IMR-90 (cell line): ENCODE measurements at regions not wholly inside any gene's neighbourhood (a gene's known extent, or its start where the extent isn't known, plus 50 kb on each side); places are given as distances from the start of the nearest gene placed in this dataset.

Source experiments
- ATAC-seq: fragments of 200-7000 bp; cut with Tn5 transposase; 2 replicates; pipeline ENCODE4 v1.9.1; 2020; ENCODE audit warnings: low read depth, mild to moderate bottlenecking, moderate library complexity
- BruUV-seq: library from RNA; stranded (reverse); fragments of 400-500 nt; replicated peaks from 2 replicates; lab custom pipeline; 2021; lab: Mats Ljungman, UMichigan
- CTCF ChIA-PET: fragments of 300-600 bp; formaldehyde crosslinking; extraction: SDS; loops from one replicate; lab custom pipeline; 2021; ENCODE audit warnings: antibody characterized with exemption; lab: Yijun Ruan, JAX
- POLR2A ChIA-PET: fragments of 300-600 bp; sonication (Branson Sonifier 250); formaldehyde crosslinking; loops from one replicate; lab custom pipeline; 2022; ENCODE audit warnings: antibody characterized with exemption; ENCODE audit not compliant: unreplicated experiment; lab: Charles Lee
- DNase-seq: peaks from one replicate; pipeline ENCODE4 v3.0.0; 2013
- H2AFZ ChIP-seq: replicated peaks from 2 replicates; pipeline ENCODE3; 2013; ENCODE audit warnings: low read length, mild to moderate bottlenecking; ENCODE audit not compliant: poor library complexity
- H2AK5ac ChIP-seq: 2 replicates; pipeline ENCODE4 v1.6.1; 2013; ENCODE audit warnings: low read depth, low read length, inconsistent platforms
- H2AK9ac ChIP-seq: replicated peaks from 2 replicates; pipeline ENCODE3; 2013; ENCODE audit warnings: mild to moderate bottlenecking, low read depth, low read length, moderate library complexity; ENCODE audit not compliant: poor library complexity
- H2BK120ac ChIP-seq: 2 replicates; pipeline ENCODE4 v1.6.1; 2013; ENCODE audit warnings: low read depth, low read length, inconsistent platforms
- H2BK15ac ChIP-seq: 3 replicates; pipeline ENCODE4 v1.6.1; 2013; ENCODE audit warnings: low read depth, low read length, inconsistent platforms
- H2BK20ac ChIP-seq: 2 replicates; pipeline ENCODE4 v1.6.1; 2013; ENCODE audit warnings: low read depth, mild to moderate bottlenecking, inconsistent platforms, low read length, moderate library complexity
- H2BK5ac ChIP-seq: 2 replicates; pipeline ENCODE4 v1.6.1; 2013; ENCODE audit warnings: mild to moderate bottlenecking, low read depth, low read length, inconsistent platforms; ENCODE audit not compliant: poor library complexity, severe bottlenecking
- H3K14ac ChIP-seq: replicated peaks from 2 replicates; pipeline ENCODE4 v1.6.1; 2013; ENCODE audit warnings: low read depth, low read length, inconsistent platforms
- H3K18ac ChIP-seq: 2 replicates; pipeline ENCODE4 v1.6.1; 2013; ENCODE audit warnings: low read depth, low read length, control low read depth
- H3K23ac ChIP-seq: 2 replicates; pipeline ENCODE4 v1.6.1; 2013; ENCODE audit warnings: low read depth, low read length, inconsistent platforms
- H3K27ac ChIP-seq: 2 replicates; pipeline ENCODE4 v1.5.1; 2013; ENCODE audit warnings: mild to moderate bottlenecking, control low read depth, low read length; ENCODE audit not compliant: insufficient read depth
- H3K27me3 ChIP-seq: 2 replicates; pipeline ENCODE4 v1.6.1; 2013; ENCODE audit warnings: low read length; ENCODE audit not compliant: control insufficient read depth, insufficient read depth
- H3K36me3 ChIP-seq: 2 replicates; pipeline ENCODE4 v1.6.1; 2013; ENCODE audit warnings: low read length, mixed read lengths; ENCODE audit not compliant: control insufficient read depth, insufficient read depth
- H3K4ac ChIP-seq: 2 replicates; pipeline ENCODE4 v1.6.1; 2013; ENCODE audit warnings: low read depth, low read length, inconsistent platforms
- H3K4me1 ChIP-seq: 2 replicates; pipeline ENCODE4 v1.6.1; 2013; ENCODE audit warnings: low read length, mixed read lengths; ENCODE audit not compliant: control insufficient read depth, insufficient read depth
- H3K4me2 ChIP-seq: 2 replicates; pipeline ENCODE4 v1.6.1; 2013; ENCODE audit warnings: low read depth, mild to moderate bottlenecking, control low read depth, low read length, moderate library complexity
- H3K4me3 ChIP-seq: 2 replicates; pipeline ENCODE4 v1.5.1; 2013; ENCODE audit warnings: low read depth, mild to moderate bottlenecking, control low read depth, low read length, moderate library complexity; ENCODE audit not compliant: insufficient read depth
- H3K56ac ChIP-seq: 2 replicates; pipeline ENCODE4 v1.6.1; 2013; ENCODE audit warnings: low read length, inconsistent platforms; ENCODE audit not compliant: insufficient read depth; ENCODE audit errors: extremely low read depth
- H3K79me1 ChIP-seq, 2 experiments: 2 replicates each; pipeline ENCODE4 v1.6.1; 2013; ENCODE audit warnings: low read length in 2 of 2, inconsistent platforms in 1 of 2, low read depth in 1 of 2
- H3K9ac ChIP-seq: 2 replicates; pipeline ENCODE4 v1.6.1; 2013; ENCODE audit warnings: low read depth, low read length, control low read depth
- H3K9me1 ChIP-seq: 2 replicates; pipeline ENCODE4 v1.6.1; 2013; ENCODE audit warnings: low read length, inconsistent platforms; ENCODE audit not compliant: insufficient read depth
- H3K9me3 ChIP-seq: 2 replicates; pipeline ENCODE4 v1.6.1; 2013; ENCODE audit warnings: low read length; ENCODE audit not compliant: control insufficient read depth, insufficient read depth
- H4K20me1 ChIP-seq: 2 replicates; pipeline ENCODE4 v1.6.1; 2013; ENCODE audit warnings: low read length, inconsistent platforms; ENCODE audit not compliant: insufficient read depth
- H4K5ac ChIP-seq: 2 replicates; pipeline ENCODE4 v1.6.1; 2013; ENCODE audit warnings: mild to moderate bottlenecking, low read depth, low read length, control low read depth
- H4K8ac ChIP-seq, 2 experiments: 2 replicates each; pipeline ENCODE4 v1.6.1; 2013; ENCODE audit warnings: low read depth in 2 of 2, low read length in 2 of 2, control low read depth in 1 of 2, inconsistent platforms in 1 of 2
- H4K91ac ChIP-seq: 2 replicates; pipeline ENCODE4 v1.6.1; 2013; ENCODE audit warnings: low read depth, low read length, inconsistent platforms; ENCODE audit not compliant: insufficient read depth
- BHLHE40 ChIP-seq: fragments of 150-350 bp; IDR thresholded peaks from 2 replicates; pipeline ENCODE4 v1.6.1; 2016; ENCODE audit warnings: mild to moderate bottlenecking, low read depth, low read length
- CEBPB ChIP-seq: IDR thresholded peaks from 2 replicates; pipeline ENCODE4 v1.6.1; 2012; ENCODE audit warnings: low read depth, low read length, improper control_type of control experiment
- CHD1 ChIP-seq: IDR thresholded peaks from 2 replicates; pipeline ENCODE4 v1.6.1; 2012; ENCODE audit warnings: low read depth, low read length, improper control_type of control experiment
- FOS ChIP-seq: fragments of 150-350 bp; IDR thresholded peaks from 2 replicates; pipeline ENCODE4 v1.6.1; 2016; ENCODE audit warnings: low read depth, low read length
- MAFK ChIP-seq: IDR thresholded peaks from 2 replicates; pipeline ENCODE4 v1.6.1; 2012; ENCODE audit warnings: low read depth, low read length, improper control_type of control experiment
- MAZ ChIP-seq: IDR thresholded peaks from 2 replicates; pipeline ENCODE4 v1.6.1; 2012; ENCODE audit warnings: low read depth, mild to moderate bottlenecking, low read length, improper control_type of control experiment, moderate library complexity, borderline replicate concordance
- NFE2L2 ChIP-seq: fragments of 150-350 bp; IDR thresholded peaks from 2 replicates; pipeline ENCODE4 v1.6.1; 2016; ENCODE audit warnings: low read depth, mild to moderate bottlenecking, low read length
- POLR2A ChIP-seq: IDR thresholded peaks from 2 replicates; pipeline ENCODE4 v1.6.1; 2012; ENCODE audit warnings: mild to moderate bottlenecking, low read depth, low read length
- RAD21 ChIP-seq: IDR thresholded peaks from 2 replicates; pipeline ENCODE4 v1.6.1; 2012; ENCODE audit warnings: low read length, improper control_type of control experiment
- RCOR1 ChIP-seq: IDR thresholded peaks from 2 replicates; pipeline ENCODE4 v1.6.1; 2012; ENCODE audit warnings: mild to moderate bottlenecking, low read length, improper control_type of control experiment; ENCODE audit not compliant: insufficient replicate concordance
- SMC3 ChIP-seq: fragments of 150-350 bp; IDR thresholded peaks from 2 replicates; pipeline ENCODE4 v1.6.1; 2016; ENCODE audit warnings: low read depth, mild to moderate bottlenecking, antibody characterized with exemption, low read length, moderate library complexity
- USF2 ChIP-seq: fragments of 150-350 bp; IDR thresholded peaks from 2 replicates; pipeline ENCODE4 v1.6.1; 2017; ENCODE audit warnings: mild to moderate bottlenecking, antibody characterized with exemption, low read length, low read depth
- WGBS, 2 experiments: methylation state at CpG; one replicate each; pipeline versions ENCODE4 v1.1.5 to v1.1.7; 2013; ENCODE audit warnings: missing lambda C conversion rate in 2 of 2; ENCODE audit not compliant: insufficient read length in 1 of 2; ENCODE audit errors: extremely low coverage in 2 of 2; 5-methylcytosine and 5-hydroxymethylcytosine counted together
- dilution Hi-C: fragments of 300-500 bp; cut with HindIII; formaldehyde crosslinking; loops from one replicate; pipeline ENCODE4 v1.14.3; 2018; ENCODE audit warnings: low sequenced_read_pairs; ENCODE audit not compliant: unreplicated experiment
- in situ Hi-C: fragments of 300-500 bp; cut with MboI; formaldehyde crosslinking; loops from 3 replicates; pipeline ENCODE4 v1.14.3; 2019; ENCODE audit warnings: low sequenced_read_pairs, inconsistent platforms, mixed read lengths
- intact Hi-C: fragments of 100-400 bp; cut with micrococcal nuclease; formaldehyde crosslinking; loops from 2 replicates; pipeline ENCODE4 v1.10.0; 2022
- TF ChIP-seq, protein P1 (sequence below): conservative IDR thresholded peaks from 2 replicates; pipeline ENCODE4 v1.5.1; 2012; ENCODE audit warnings: mild to moderate bottlenecking, low read depth, low read length, improper control_type of control experiment
- TF ChIP-seq, protein P2 (sequence below): fragments of 150-350 bp; IDR thresholded peaks from 2 replicates; pipeline ENCODE4 v1.6.1; 2016; ENCODE audit warnings: low read depth, mild to moderate bottlenecking, low read length, moderate library complexity, borderline replicate concordance

- Histone ChIP-seq H3K79me1 (no peaks in the 10 kb centered on the region), H2BK5ac (no peak overlapping the region), H3K9me1 (no peaks in the 10 kb centered on the region), H3K4me2 (no peak overlapping the region), H4K8ac (no peak overlapping the region), H2AK9ac (no peak overlapping the region), H4K5ac (no peak overlapping the region), H2AK5ac (no peak overlapping the region), H4K91ac (no peak overlapping the region), H3K18ac (no peak overlapping the region), H2AFZ (no peak overlapping the region), H3K4me3 (no peak overlapping the region), H3K4me1 (no peaks in the 10 kb centered on the region; the same call in 1 of the 2 replicates), H3K23ac (no peak overlapping the region), H3K14ac (no peak overlapping the region), H2BK15ac (no peak overlapping the region), H3K9me3 (no peaks in the 10 kb centered on the region), H4K20me1 (no peaks in the 10 kb centered on the region), H3K4ac (no peak overlapping the region), H2BK20ac (no peak overlapping the region), H2BK120ac (no peak overlapping the region), H3K27ac (no peak overlapping the region), H3K9ac (no peak overlapping the region), H3K56ac (no peak overlapping the region), H3K27me3 (no peaks in the 10 kb centered on the region), H3K36me3 (no peaks in the 10 kb centered on the region)
- CTCF ChIA-PET: no interaction called here
- DNase-seq (no peak), ATAC-seq (no peak)
- no TSS peak for BruUV-seq
- POLR2A ChIA-PET: no interaction called here
- intact Hi-C loops (loop anchor here (5.0 kb wide), 2 partner anchors 543 to 708 kb away; partner anchors contain the start of gene ATP2B1), dilution Hi-C loops (no loop called here), in situ Hi-C loops (no loop called here)
- WGBS, 2 experiments: no CpG with 5 or more reads among the region's 6 CpGs
- TF ChIP-seq USF2 (no peak), MAZ (no peak), CEBPB (no peak), RAD21 (no peak), MAFK (no peak), SMC3 (no peak), RCOR1 (no peak), BHLHE40 (no peak), CHD1 (no peak), FOS (no peak), NFE2L2 (no peak), POLR2A (no peak)
- TF ChIP-seq, protein P1, sequence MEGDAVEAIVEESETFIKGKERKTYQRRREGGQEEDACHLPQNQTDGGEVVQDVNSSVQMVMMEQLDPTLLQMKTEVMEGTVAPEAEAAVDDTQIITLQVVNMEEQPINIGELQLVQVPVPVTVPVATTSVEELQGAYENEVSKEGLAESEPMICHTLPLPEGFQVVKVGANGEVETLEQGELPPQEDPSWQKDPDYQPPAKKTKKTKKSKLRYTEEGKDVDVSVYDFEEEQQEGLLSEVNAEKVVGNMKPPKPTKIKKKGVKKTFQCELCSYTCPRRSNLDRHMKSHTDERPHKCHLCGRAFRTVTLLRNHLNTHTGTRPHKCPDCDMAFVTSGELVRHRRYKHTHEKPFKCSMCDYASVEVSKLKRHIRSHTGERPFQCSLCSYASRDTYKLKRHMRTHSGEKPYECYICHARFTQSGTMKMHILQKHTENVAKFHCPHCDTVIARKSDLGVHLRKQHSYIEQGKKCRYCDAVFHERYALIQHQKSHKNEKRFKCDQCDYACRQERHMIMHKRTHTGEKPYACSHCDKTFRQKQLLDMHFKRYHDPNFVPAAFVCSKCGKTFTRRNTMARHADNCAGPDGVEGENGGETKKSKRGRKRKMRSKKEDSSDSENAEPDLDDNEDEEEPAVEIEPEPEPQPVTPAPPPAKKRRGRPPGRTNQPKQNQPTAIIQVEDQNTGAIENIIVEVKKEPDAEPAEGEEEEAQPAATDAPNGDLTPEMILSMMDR: no peak
- TF ChIP-seq, protein P2, sequence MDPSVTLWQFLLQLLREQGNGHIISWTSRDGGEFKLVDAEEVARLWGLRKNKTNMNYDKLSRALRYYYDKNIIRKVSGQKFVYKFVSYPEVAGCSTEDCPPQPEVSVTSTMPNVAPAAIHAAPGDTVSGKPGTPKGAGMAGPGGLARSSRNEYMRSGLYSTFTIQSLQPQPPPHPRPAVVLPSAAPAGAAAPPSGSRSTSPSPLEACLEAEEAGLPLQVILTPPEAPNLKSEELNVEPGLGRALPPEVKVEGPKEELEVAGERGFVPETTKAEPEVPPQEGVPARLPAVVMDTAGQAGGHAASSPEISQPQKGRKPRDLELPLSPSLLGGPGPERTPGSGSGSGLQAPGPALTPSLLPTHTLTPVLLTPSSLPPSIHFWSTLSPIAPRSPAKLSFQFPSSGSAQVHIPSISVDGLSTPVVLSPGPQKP: no peak
These were observed 541.4 kb upstream of the ATP2B1 start for GRCh38 chr12:90250042-90250441.
